OCI-LY7 (cell line): ENCODE measurements at regions not wholly inside any gene's neighbourhood (a gene's known extent, or its start where the extent isn't known, plus 50 kb on each side); places are given as distances from the start of the nearest gene placed in this dataset.

Experiments
- BruUV-seq: library from RNA; stranded (reverse); fragments of 400-500 nt; replicated peaks from 2 replicates; lab custom pipeline; 2021; lab: Mats Ljungman, UMichigan
- CTCF ChIA-PET: fragments of 300-600 bp; sonication (Branson Sonifier 250); formaldehyde crosslinking; loops from one replicate; lab custom pipeline; 2022; ENCODE audit warnings: antibody characterized with exemption; ENCODE audit not compliant: unreplicated experiment; lab: Charles Lee
- POLR2A ChIA-PET: fragments of 300-600 bp; sonication (Branson Sonifier 250); formaldehyde crosslinking; loops from one replicate; lab custom pipeline; 2022; ENCODE audit warnings: antibody characterized with exemption; lab: Charles Lee
- DNase-seq: peaks from one replicate; pipeline ENCODE4 v3.0.0-alpha.2; 2015; ENCODE audit warnings: low spot score
- H2AFZ ChIP-seq: fragments of 200-600 bp; sonication (generic), shearing (Covaris generic); 2 replicates; pipeline ENCODE4 v1.6.1; 2014; ENCODE audit warnings: mild to moderate bottlenecking, antibody characterized with exemption, low read length, moderate library complexity
- H3K27ac ChIP-seq: fragments of 200-600 bp; sonication (generic); 2 replicates; pipeline ENCODE4 v1.5.1; 2014; ENCODE audit warnings: mixed run types, low read depth, mild to moderate bottlenecking, moderate library complexity, low read length, inconsistent platforms; ENCODE audit not compliant: poor library complexity, severe bottlenecking
- H3K36me3 ChIP-seq: fragments of 200-600 bp; sonication (generic); 2 replicates; pipeline ENCODE4 v1.6.1; 2014; ENCODE audit warnings: mild to moderate bottlenecking, antibody characterized with exemption, low read length, moderate library complexity, mixed read lengths; ENCODE audit not compliant: insufficient read depth
- H3K4me1 ChIP-seq: fragments of 200-600 bp; sonication (generic); 2 replicates; pipeline ENCODE4 v1.5.1; 2014; ENCODE audit warnings: mild to moderate bottlenecking, low read length; ENCODE audit not compliant: insufficient read depth, poor library complexity, severe bottlenecking
- H3K4me2 ChIP-seq: fragments of 200-600 bp; sonication (generic); 2 replicates; pipeline ENCODE4 v1.6.1; 2014; ENCODE audit warnings: mild to moderate bottlenecking, low read length
- H3K4me3 ChIP-seq: fragments of 200-600 bp; sonication (generic); 2 replicates; pipeline ENCODE4 v1.5.1; 2014; ENCODE audit warnings: mild to moderate bottlenecking, low read depth, low read length; ENCODE audit not compliant: poor library complexity, severe bottlenecking
- H3K79me2 ChIP-seq: fragments of 200-600 bp; sonication (generic); 2 replicates; pipeline ENCODE4 v1.6.1; 2016; ENCODE audit warnings: low read depth, mild to moderate bottlenecking, low read length, moderate library complexity, mixed read lengths; ENCODE audit not compliant: insufficient read depth
- H3K9me2 ChIP-seq: fragments of 200-600 bp; sonication (generic); 2 replicates; pipeline ENCODE4 v1.6.1; 2016; ENCODE audit warnings: mild to moderate bottlenecking, low read length, mixed read lengths; ENCODE audit not compliant: insufficient read depth
- H3K9me3 ChIP-seq: fragments of 200-600 bp; sonication (generic); 2 replicates; pipeline ENCODE4 v1.6.1; 2014; ENCODE audit warnings: mild to moderate bottlenecking, mixed run types, low read length, mixed read lengths
- H4K20me1 ChIP-seq: fragments of 200-600 bp; sonication (generic); 2 replicates; pipeline ENCODE4 v1.6.1; 2014; ENCODE audit warnings: mild to moderate bottlenecking, antibody characterized with exemption, low read length, moderate library complexity, mixed read lengths; ENCODE audit not compliant: insufficient read depth
- EZH2phosphoT487 ChIP-seq: fragments of 200-600 bp; sonication (generic); IDR thresholded peaks from 2 replicates; pipeline ENCODE4 v1.6.1; 2018; ENCODE audit warnings: low read depth, borderline replicate concordance, mild to moderate bottlenecking, mixed run types, antibody characterized with exemption, low read length, moderate library complexity, mixed read lengths
- intact Hi-C: fragments of 100-400 bp; cut with micrococcal nuclease; formaldehyde crosslinking; loops from one replicate; pipeline ENCODE4 v1.10.0; 2022; ENCODE audit not compliant: unreplicated experiment
- TF ChIP-seq, protein P1 (sequence below): fragments of 200-600 bp; sonication (generic); conservative IDR thresholded peaks from 2 replicates; pipeline ENCODE4 v1.5.1; 2014; ENCODE audit warnings: mild to moderate bottlenecking, antibody characterized with exemption, low read length, moderate library complexity, mixed read lengths

DNA sequence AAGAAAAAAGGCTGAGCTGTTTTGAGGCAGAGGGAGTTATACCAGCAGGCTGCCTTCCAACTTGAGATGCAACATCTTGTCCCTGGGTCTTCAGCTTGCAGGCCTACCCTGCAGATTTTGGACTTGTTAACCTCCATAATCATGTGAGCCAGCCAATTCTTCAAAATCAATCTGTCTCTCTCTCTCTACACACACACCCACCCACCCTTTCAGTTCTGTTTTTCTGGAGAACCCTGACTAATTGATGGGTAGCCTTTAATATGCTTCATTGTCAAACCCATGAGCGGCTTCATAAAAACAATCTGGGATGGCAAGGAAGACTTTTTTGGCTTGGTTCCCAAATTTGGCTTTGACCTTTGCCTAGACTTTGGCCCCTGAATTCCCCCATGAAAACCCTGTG, 113.9 kb downstream of the TMX1 start:
- Histone ChIP-seq H4K20me1 (no peaks in the 10 kb centered on the region), H3K27ac (no peak overlapping the region), H2AFZ (no peak overlapping the region), H3K9me2 (no peaks in the 10 kb centered on the region), H3K4me1 (no peaks in the 10 kb centered on the region), H3K9me3 (no peaks in the 10 kb centered on the region), H3K4me3 (no peak overlapping the region), H3K36me3 (no peaks in the 10 kb centered on the region), H3K79me2 (no peaks in the 10 kb centered on the region), H3K4me2 (no peak overlapping the region)
- TF ChIP-seq, protein P1, sequence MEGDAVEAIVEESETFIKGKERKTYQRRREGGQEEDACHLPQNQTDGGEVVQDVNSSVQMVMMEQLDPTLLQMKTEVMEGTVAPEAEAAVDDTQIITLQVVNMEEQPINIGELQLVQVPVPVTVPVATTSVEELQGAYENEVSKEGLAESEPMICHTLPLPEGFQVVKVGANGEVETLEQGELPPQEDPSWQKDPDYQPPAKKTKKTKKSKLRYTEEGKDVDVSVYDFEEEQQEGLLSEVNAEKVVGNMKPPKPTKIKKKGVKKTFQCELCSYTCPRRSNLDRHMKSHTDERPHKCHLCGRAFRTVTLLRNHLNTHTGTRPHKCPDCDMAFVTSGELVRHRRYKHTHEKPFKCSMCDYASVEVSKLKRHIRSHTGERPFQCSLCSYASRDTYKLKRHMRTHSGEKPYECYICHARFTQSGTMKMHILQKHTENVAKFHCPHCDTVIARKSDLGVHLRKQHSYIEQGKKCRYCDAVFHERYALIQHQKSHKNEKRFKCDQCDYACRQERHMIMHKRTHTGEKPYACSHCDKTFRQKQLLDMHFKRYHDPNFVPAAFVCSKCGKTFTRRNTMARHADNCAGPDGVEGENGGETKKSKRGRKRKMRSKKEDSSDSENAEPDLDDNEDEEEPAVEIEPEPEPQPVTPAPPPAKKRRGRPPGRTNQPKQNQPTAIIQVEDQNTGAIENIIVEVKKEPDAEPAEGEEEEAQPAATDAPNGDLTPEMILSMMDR = no peak
- no peak for TF ChIP-seq EZH2phosphoT487
- no peak for DNase-seq
- ChIA-PET CTCF (no interaction called here), POLR2A (no interaction called here)
- no TSS peak for BruUV-seq
- intact Hi-C loops = no loop called here

DNA sequence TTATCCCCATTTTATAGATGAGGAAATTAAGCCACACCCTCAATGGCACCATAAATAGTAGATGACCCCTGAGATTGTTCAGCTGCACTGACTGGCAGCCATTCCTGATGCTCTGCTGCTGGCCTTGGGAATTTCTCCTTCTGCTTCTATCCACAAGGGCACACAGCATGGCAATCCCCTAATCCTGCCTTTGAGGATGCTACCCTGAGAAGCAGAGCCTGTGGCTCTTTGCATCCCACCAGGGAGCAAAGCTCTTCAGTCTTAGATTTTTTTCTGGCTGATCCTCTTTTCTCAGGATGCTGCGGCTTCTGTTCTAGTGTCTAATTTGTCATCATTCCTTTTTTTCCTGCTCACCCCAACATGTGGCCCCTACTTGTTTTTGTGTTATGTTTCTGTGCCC, 114.8 kb downstream of the TMX1 start:
- no peak overlapping the region for H3K4me2 ChIP-seq
- H3K9me2 ChIP-seq = no peaks in the 10 kb centered on the region
- no peaks in the 10 kb centered on the region for H3K36me3 ChIP-seq
- intact Hi-C loops = no loop called here
- H3K4me1 ChIP-seq = no peaks in the 10 kb centered on the region
- H3K4me3 ChIP-seq = no peak overlapping the region
- CTCF ChIA-PET = no interaction called here
- no peaks in the 10 kb centered on the region for H3K9me3 ChIP-seq
- H2AFZ ChIP-seq = no peak overlapping the region
- H4K20me1 ChIP-seq = no peaks in the 10 kb centered on the region
- H3K27ac ChIP-seq = no peak overlapping the region
- POLR2A ChIA-PET = no interaction called here
- H3K79me2 ChIP-seq = no peaks in the 10 kb centered on the region
- BruUV-seq = no TSS peak
- TF ChIP-seq EZH2phosphoT487 = no peak
- TF ChIP-seq, protein P1 = no peak
- DNase-seq = no peak

DNA sequence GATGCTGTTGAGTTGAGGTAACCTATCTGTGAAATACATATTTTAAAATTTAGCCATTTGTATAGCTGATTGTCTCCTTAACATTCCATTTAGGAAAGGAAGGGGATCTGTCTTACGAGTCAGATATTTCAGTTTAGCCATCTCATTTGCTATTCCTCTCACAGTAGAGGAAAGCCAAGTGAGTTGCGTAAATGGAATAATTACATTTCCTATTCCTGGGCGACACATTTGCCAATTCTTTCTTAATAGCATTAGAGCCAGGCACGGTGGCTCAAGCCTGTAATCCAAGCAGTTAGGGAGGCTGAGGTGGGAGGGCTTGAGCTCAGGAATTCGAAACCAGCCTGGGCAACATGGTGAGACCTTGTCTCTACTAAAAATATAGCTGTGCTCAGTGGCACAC, 116.3 kb downstream of the TMX1 start:
- intact Hi-C loops = no loop called here
- no peaks in the 10 kb centered on the region for H3K9me2 ChIP-seq

More for the DNA sequence above, 116.3 kb downstream of the TMX1 start:
- ChIA-PET CTCF (no interaction called here), POLR2A (interaction anchor here (0.6 kb wide), 1 partner anchor 224 kb away, joined by 4 read pairs; no protein-coding TSS in a partner anchor)
- no TSS peak for BruUV-seq
- no peaks in the 10 kb centered on the region for H4K20me1 ChIP-seq
- no peak overlapping the region for H3K4me2 ChIP-seq
- no peak for DNase-seq
- H3K9me3 ChIP-seq = no peaks in the 10 kb centered on the region
- no peak overlapping the region for H3K4me3 ChIP-seq
- H3K36me3 ChIP-seq = no peaks in the 10 kb centered on the region
- no peak overlapping the region for H2AFZ ChIP-seq
- H3K4me1 ChIP-seq = no peaks in the 10 kb centered on the region
- H3K27ac ChIP-seq = no peak overlapping the region
- TF ChIP-seq, protein P1 = no peak
- no peak for TF ChIP-seq EZH2phosphoT487
- no peaks in the 10 kb centered on the region for H3K79me2 ChIP-seq
